Amniotic epithelial cell (primary cell): ENCODE measurements at regions not wholly inside any gene's neighbourhood (a gene's known extent, or its start where the extent isn't known, plus 50 kb on each side); places are given as distances from the start of the nearest gene placed in this dataset.

Experiments used
- DNase-seq: peaks from one replicate; pipeline ENCODE4 v3.0.0-alpha.2; 2010; ENCODE audit warnings: low read depth

DNA sequence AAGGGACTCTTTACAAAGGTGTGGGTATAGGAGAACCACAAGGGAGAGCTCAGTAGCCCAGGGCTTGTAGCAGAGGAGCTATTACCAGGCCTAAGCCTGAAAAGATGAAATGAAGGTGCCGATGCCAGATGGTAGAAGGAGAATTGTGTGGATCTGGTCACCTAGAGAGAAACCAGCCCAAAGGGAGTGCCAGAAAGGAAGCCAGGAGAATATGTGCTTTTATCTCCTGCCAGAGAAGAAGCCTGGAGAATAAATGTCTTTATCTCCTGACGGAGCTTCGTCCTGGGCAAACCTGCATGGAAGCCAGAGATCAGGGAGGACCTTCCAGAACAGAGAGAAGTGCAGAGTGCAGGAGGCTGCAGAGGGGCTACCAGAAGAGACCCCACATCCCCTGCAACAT, 142.6 kb downstream of the MED10 start:
- DNase-seq, result no peak

- no peak for DNase-seq
Measured at GRCh38 chr5:6228257-6229250, 149.8 kb downstream of the MED10 start.

DNA sequence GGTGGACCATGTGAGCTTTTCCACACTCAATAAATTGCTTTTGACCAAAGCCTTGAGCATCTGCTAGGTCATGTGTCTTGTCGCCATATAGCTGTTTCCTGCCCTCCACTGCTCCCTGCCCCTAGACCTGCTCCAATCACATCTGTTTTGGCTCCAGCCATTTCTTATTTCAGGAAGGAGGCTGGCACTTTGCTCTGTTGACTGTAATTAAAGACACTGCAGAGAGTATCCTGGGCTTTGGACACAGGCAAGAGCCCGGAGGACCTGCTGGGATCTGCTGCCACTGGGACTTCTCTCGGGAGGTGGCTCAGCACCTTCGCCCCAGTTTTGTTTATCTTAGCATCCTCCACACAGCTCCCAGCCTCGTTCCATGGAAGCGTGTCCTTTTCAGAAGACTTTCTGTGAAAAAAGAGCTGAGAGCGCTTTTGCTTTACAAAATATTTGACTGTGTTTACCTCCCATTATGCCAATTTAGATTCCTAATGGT, 153.2 kb downstream of the MED10 start:
- no peak for DNase-seq

DNA sequence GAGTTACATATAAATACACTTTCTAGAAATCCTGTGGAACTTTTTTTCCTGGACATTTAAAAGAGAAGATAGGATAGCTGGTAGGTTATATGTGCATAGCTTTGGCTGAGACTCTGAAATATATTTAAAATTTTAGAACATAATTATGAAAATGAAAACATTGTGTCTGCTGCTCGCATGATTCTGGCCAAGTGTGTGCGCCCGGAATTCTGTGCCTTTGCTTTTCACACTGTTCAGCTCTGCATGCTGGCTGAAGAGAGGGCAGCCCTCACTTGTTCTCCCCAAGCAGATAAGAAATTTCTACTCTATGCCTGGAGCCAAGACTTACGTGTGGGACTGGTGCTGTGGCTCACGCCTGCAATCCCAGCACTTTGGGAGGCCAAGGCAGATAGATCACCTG, 153.9 kb downstream of the MED10 start:
- DNase-seq, result no peak

DNA sequence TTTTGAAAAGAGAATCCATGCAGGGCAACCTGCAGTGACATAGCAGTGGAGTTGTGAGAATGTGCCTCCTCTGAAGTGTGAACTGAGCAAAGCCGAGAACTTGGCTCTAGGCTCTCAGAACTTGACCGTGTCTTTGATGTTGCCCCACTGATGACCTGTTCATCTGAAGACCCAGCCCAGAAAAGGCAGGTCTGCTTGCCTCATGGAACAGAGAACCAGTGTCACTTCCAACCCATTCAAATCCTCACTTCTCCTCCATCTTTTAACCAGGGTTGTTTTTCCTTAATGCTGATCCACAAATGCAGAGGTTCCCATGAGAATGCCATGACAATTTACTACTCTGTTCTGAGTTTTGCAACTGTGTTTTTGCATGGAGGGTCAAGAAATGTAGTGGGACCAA, 155.4 kb downstream of the MED10 start:
- DNase-seq, result no peak

DNA sequence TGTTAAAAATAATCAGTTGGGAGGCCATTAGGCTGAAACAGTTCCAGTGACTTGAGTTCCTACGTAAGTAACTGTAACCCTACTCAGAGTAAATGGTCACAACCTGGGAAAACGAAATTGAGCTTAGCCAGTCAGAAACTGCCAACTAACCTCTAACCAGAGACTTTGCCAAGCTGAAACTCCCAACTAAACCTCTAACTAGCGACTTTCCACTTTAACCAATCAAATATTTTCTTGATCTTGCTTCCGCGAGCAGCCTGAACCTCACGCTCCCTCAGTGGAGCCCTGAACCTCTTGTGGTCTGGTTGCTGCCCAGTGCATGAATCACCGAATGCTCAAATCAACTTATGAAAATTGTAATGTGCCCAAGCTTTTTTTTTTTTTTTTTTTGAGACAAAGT, 156.2 kb downstream of the MED10 start:
- DNase-seq, result no peak

- no peak for DNase-seq
Measured at GRCh38 chr5:6221141-6221626, 157.2 kb downstream of the MED10 start.

- DNase-seq, result no peak
Measured at GRCh38 chr5:6220346-6221088, 157.8 kb downstream of the MED10 start.

- no peak for DNase-seq
Measured at GRCh38 chr5:6218517-6218916, 159.8 kb downstream of the MED10 start.

DNA sequence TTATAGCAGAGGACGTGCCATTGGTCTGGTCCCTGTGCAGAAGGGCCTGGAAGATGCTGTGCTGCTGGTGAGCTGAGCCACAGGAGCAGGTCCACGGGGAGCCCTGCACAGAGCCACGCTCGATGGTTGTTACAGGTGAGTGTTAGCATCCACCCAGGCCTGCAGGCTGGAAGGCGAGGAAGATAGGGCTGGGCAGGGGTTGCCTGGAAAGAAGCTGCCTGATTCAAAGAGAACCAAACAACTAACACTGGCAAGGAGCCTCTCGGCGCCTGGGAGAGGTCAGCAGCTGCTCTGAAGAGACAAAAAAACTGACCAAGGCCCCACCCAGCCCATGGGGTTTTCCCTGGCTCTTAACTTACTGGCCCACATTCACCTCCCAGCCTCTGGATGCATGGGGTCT, 160.2 kb downstream of the MED10 start:
- DNase-seq, result no peak

GRCh38 chr5:6216471-6217075, 161.8 kb downstream of the MED10 start:
- no peak for DNase-seq

GRCh38 chr5:6215891-6216290, 162.5 kb downstream of the MED10 start:
- no peak for DNase-seq

DNA sequence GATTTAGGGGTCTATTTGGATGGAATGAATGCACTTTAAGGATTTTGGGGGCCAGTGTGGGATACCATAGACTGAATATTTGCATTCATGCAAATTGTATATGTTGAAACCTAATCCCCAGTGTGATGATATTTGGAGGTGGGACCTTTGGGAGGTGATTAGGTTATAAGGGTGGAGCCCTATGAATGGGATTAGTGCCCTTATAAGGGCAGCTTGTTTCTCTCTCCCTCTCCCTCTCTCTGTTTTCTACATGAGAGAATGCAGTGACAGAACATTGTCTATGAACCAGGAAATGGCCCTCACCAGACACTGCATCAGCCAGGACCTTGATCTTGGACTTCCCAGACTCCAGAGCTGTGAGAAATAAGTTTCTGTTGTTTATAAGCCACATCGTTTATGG, 166.1 kb downstream of the MED10 start:
- no peak for DNase-seq

DNA sequence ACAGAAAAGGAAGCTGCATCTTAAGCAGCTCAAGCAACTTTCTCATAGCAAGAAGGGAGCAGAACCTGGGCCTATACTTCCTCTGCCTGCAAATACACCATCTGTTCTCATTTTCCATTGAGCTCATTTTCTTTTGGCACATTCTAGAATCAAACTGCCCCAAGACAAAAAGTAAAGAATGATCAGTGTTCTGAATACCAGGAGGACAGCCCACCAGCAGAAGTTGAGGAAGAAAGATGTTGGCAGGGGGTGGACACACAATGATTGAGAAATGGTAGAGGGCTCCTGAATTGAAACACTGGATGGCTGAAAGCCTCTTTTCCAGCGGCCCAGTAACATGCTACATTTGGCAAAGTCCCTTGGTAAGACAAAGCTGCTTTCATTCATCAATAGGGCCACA, 171.8 kb downstream of the MED10 start:
- no peak for DNase-seq

DNA sequence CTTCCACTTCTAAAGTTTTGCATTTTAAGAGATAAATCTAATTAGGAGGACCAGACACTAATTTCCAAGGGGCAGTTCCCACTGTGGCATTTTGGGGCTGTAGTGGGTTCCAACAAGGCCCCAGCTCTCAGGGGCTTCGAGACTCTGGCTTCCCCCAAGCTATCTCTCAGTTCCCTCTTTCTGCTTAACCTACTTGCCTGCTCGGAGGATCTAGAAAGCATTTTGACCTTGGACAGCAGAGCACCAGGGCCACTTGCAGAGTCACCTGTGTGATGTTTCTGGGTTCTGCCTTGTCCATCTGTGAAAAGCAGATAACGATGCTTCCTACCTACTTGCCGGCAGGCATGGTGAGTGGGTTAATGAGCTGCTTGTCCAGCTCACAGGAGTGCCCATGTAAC, 175.4 kb downstream of the MED10 start:
- DNase-seq, result no peak

GRCh38 chr5:6202149-6202967, 176.0 kb downstream of the MED10 start:
- DNase-seq, result no peak

DNA sequence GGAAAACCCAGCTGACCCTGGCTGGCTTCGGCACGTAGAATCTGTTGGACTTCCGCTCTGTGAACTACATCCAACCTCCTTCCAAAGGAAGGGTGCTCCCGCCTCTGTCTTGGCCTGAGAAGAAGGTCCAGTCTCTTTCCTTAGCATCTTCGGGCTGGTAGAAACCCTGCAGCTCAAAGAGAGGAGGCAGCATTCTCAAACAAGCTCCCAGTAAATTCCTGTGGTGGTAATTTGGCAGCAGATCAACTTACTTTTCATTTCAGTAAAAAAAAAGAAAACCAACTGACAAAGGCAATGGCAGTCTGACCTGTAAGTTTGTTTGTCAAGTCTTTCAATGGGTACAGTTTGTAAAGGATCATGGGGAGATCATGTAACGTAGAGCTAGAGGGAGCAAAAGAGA, 176.7 kb downstream of the MED10 start:
- no peak for DNase-seq

DNA sequence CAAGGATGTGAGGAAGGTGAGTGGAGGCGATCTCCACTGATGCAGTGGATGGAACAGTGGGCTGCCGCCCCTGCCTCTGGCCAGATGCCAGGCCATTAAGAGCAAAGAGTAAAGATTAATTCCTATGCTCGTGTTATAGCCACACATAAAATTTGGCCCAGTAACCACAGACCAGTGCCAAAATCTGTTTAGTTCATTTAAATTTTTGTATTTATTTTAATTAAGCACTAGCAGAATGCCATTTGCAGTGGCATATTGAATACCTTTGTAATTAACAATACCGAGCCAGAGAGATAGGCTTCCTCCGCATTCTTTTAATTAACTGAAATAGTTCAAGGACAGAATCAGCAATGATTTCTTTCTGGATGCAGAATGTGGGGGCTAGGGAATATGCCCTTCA, 179.8 kb downstream of the MED10 start:
- DNase-seq, result no peak

DNA sequence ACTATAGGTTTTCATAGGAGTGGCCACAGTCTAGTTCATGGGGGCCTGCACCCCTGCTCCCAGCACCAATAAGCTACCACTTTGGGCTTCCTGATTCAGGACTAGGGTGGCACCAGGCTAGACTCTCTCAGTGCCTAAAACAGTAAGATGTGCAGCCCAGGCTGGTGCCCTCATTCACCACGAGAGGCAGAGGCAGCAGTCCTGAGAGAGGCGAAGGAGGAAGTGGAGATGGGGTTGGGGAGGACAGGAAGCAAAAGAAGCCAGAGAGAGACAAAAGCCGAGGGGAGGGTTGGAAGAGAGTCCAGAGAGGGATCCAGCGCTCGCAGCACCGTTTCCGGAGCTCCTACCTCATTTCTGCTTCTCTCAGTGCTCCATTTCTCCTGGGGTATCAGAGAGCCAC, 180.9 kb downstream of the MED10 start:
- DNase-seq, result no peak

DNA sequence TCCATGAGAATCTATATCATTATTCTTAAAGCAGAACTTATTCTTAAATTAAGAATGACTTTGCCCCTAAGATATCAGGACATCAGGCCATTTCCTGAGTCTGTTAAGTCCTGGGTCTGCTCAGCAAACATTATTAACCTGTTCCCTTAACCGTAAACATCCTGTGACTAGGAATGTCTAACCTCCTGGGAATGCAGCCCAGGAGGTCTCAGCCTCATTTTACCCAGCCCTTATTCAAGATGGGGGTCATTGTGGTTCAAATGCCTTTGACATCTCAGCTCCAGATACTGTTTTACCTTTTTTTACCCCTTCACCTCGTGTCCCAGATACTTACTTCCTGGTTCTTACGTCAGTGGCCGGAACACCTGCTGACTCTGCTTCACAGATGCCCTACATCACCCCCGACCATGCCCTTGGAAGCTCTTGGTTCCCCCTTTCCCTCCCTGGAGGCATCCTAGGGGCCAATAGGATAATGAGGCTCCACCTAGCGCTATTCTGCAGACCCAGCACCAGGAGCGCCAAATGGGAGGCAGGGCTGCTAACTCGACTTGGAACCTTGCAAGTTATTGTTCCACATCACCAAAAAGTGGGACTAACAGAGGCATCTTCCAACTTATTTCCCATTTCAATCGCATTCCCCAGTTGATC, 182.5 kb downstream of the MED10 start:
- DNase-seq, result no peak
